ENCODE measurements at regions not wholly inside any gene's neighbourhood (a gene's known extent, or its start where the extent isn't known, plus 50 kb on each side); places are given as distances from the start of the nearest gene placed in this dataset.

DNA sequence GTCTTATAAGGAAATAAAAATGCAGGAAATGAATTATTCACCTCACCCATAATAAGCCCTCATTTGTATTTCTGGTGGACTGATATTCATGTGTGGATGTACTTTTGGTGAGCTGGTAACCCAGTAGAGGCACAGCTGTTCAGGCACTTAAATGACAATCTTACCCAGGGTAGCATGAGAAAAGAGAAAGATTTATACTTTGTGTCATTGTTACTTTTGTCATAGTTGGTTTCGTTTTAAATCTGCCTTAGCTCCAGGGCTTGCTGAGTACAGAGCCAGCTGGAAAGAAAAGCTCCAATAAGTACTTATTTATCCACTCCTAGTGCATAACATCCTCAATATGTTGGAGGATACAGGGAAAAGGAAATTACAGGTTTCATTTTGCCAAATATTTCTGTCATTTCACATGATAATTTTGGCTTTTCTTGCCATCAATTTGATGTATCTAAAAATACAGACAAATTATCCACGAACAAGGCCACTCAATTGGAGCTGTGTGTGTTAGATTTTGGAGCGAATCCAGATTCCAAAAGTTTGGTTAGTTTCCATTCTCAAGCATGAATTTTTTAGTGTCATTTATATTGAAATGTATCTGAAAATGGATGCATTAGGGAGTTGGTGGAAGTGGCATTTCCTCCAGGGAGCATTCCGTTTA is 1276.1 kb upstream of the FAM98A start:
- TF ChIP-seq, protein P1, sequence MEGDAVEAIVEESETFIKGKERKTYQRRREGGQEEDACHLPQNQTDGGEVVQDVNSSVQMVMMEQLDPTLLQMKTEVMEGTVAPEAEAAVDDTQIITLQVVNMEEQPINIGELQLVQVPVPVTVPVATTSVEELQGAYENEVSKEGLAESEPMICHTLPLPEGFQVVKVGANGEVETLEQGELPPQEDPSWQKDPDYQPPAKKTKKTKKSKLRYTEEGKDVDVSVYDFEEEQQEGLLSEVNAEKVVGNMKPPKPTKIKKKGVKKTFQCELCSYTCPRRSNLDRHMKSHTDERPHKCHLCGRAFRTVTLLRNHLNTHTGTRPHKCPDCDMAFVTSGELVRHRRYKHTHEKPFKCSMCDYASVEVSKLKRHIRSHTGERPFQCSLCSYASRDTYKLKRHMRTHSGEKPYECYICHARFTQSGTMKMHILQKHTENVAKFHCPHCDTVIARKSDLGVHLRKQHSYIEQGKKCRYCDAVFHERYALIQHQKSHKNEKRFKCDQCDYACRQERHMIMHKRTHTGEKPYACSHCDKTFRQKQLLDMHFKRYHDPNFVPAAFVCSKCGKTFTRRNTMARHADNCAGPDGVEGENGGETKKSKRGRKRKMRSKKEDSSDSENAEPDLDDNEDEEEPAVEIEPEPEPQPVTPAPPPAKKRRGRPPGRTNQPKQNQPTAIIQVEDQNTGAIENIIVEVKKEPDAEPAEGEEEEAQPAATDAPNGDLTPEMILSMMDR (IDR thresholded peaks at IDR 0.05; ENCODE audit: insufficient read depth, low read depth, low read length) = no peak
- no peak for TF ChIP-seq EZH2 (IDR thresholded peaks at IDR 0.05; ENCODE audit: insufficient read depth, low read length)
